ENCODE measurements at regions not wholly inside any gene's neighbourhood (a gene's known extent, or its start where the extent isn't known, plus 50 kb on each side); places are given as distances from the start of the nearest gene placed in this dataset.
A peak's percentile ranks its signal among the peaks of the same experiment; 100 is the strongest.

GRCh38 chr3:64892671-64893309 is 205.0 kb upstream of the ADAMTS9 start:
- intact Hi-C loops (cut with DNase I), result loop anchor here in 2 of 4 donors (5.0 to 10.0 kb wide), 2 partner anchors 205 to 668 kb away; partner anchors contain the start of genes ADAMTS9 (in 1 of the 2) and PRICKLE2 (in 1 of the 2)
- no peak overlapping the region for H3K27ac ChIP-seq
- no peaks in the 10 kb centered on the region for H3K9me3 ChIP-seq
- TF ChIP-seq POLR2A (IDR thresholded peaks at IDR 0.05), result no peak
- TF ChIP-seq EP300 (IDR thresholded peaks at IDR 0.05), result no peak
- TF ChIP-seq CTCF (IDR thresholded peaks at IDR 0.05), result no peak
- H3K4me3 ChIP-seq, result no peak overlapping the region
- H3K27me3 ChIP-seq, result no peaks in the 10 kb centered on the region
- peaks cover 16% of the 10 kb centered on the region for H3K4me1 ChIP-seq (ENCODE audit: insufficient read depth)
- H3K36me3 ChIP-seq, result no peaks in the 10 kb centered on the region
- no peak for DNase-seq
- WGBS, 3 donors, result 95 to 98% (median 97%) methylated on average over 5 of the region's 5 CpGs

GRCh38 chr3:64891021-64891420 is 203.2 kb upstream of the ADAMTS9 start:
- intact Hi-C loops (cut with DNase I), result loop anchor here in 2 of 4 donors (5.0 to 10.0 kb wide), 2 partner anchors 204 to 666 kb away; partner anchors contain the start of genes ADAMTS9 (in 1 of the 2) and PRICKLE2 (in 1 of the 2)
- 77 to 91% (median 89%) methylated on average over 2 of the region's 2 CpGs for WGBS, 3 donors
- H3K4me3 ChIP-seq, result no peak overlapping the region
- no peaks in the 10 kb centered on the region for H3K9me3 ChIP-seq
- no peak overlapping the region for H3K27ac ChIP-seq
- H3K27me3 ChIP-seq, result no peaks in the 10 kb centered on the region
- TF ChIP-seq CTCF (IDR thresholded peaks at IDR 0.05) (no peak), EP300 (IDR thresholded peaks at IDR 0.05) (no peak), POLR2A (IDR thresholded peaks at IDR 0.05) (no peak)
- no peak for DNase-seq
- H3K4me1 ChIP-seq (ENCODE audit: insufficient read depth), result peaks cover 14% of the 10 kb centered on the region
- no peaks in the 10 kb centered on the region for H3K36me3 ChIP-seq

- no peaks in the 10 kb centered on the region for H3K27me3 ChIP-seq
- DNase-seq, result no peak
- intact Hi-C loops (cut with DNase I), result loop anchor here in 2 of 4 donors (5.0 to 10.0 kb wide), 2 partner anchors 203 to 666 kb away; partner anchors contain the start of genes ADAMTS9 (in 1 of the 2) and PRICKLE2 (in 1 of the 2)
- H3K4me3 ChIP-seq, result no peak overlapping the region
- no peaks in the 10 kb centered on the region for H3K9me3 ChIP-seq
- H3K27ac ChIP-seq, result peak overlapping the region in 1 of 2 donors; percentile 62
- peaks cover 10% of the 10 kb centered on the region for H3K4me1 ChIP-seq (ENCODE audit: insufficient read depth)
- TF ChIP-seq CTCF (IDR thresholded peaks at IDR 0.05), result no peak
- no peak for TF ChIP-seq POLR2A (IDR thresholded peaks at IDR 0.05)
- TF ChIP-seq EP300 (IDR thresholded peaks at IDR 0.05), result no peak
- H3K36me3 ChIP-seq, result no peaks in the 10 kb centered on the region
- WGBS, 3 donors, result 79 to 88% (median 80%) methylated on average over 2 of the region's 2 CpGs
Observed at GRCh38 chr3:64890466-64890865, 202.7 kb upstream of the ADAMTS9 start.

- 17 to 28% (median 28%) methylated on average over 10 of the region's 10 CpGs for WGBS, 3 donors
- H3K4me3 ChIP-seq, result no peak overlapping the region
- intact Hi-C loops (cut with DNase I), result loop anchor here in 2 of 4 donors (5.0 to 10.0 kb wide), 2 partner anchors 203 to 665 kb away; partner anchors contain the start of genes ADAMTS9 (in 1 of the 2) and PRICKLE2 (in 1 of the 2)
- TF ChIP-seq POLR2A (IDR thresholded peaks at IDR 0.05) (no peak), EP300 (IDR thresholded peaks at IDR 0.05) (no peak), CTCF (IDR thresholded peaks at IDR 0.05) (no peak)
- no peaks in the 10 kb centered on the region for H3K36me3 ChIP-seq
- H3K4me1 ChIP-seq (ENCODE audit: insufficient read depth), result peaks cover 7% of the 10 kb centered on the region
- H3K27ac ChIP-seq, result peak overlapping the region in 1 of 2 donors; percentile 62
- DNase-seq, result peak; percentile 59 to 86 (median 69)
- no peaks in the 10 kb centered on the region for H3K27me3 ChIP-seq
- H3K9me3 ChIP-seq, result no peaks in the 10 kb centered on the region
Observed at GRCh38 chr3:64890006-64890405, 202.2 kb upstream of the ADAMTS9 start.

All from ovary (tissue), 7 donors.